ENCODE measurements at regions not wholly inside any gene's neighbourhood (a gene's known extent, or its start where the extent isn't known, plus 50 kb on each side); places are given as distances from the start of the nearest gene placed in this dataset.

DNA sequence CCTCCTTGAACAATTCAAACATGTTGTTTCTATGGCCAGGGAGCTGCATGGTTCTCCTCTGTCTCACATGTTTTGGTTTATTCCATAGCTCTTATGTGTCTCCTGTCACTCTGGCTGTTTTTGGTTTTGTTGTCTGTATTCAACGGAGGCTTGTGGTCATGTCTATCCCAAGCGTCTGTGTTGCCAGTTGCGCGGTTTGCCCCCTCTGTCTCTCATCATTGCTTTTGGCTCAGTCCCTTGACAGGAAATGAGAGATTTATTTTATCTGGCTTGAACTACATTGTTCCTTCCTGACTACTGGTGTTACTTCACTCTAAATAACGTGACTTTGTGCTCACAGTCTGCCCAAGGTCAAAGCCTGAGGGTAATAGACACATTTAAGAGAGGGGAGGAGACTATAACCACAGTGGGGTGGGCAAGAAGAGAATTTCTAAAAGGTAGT is 96.4 kb upstream of the SOX5 start:
- TF ChIP-seq POLR2A (IDR thresholded peaks at IDR 0.05; ENCODE audit: low read depth, low read length) (no peak), TAF1 (IDR thresholded peaks at IDR 0.05; ENCODE audit: borderline replicate concordance, low read depth, low read length) (no peak)

Data from GM12892 (cell line).